ENCODE measurements at regions not wholly inside any gene's neighbourhood (a gene's known extent, or its start where the extent isn't known, plus 50 kb on each side); places are given as distances from the start of the nearest gene placed in this dataset.

DNA sequence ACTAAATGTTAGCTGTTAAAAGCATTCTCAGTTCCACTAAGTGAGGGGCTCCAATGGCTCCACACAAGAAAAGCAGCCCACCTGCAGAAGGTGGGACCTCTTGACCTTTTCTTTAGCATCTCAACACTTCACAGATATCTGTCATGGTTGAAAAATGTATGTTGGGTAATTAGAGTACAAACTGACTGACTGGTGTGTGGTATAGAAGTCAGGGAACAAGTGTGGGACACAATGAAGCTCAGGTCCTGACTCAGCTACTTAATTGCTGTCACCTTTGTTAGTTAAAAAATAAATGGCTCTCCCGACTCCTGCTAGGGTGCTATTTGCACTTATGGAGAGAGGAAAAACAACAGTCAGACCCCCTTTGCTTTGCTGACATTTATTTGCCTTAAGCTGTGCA is 299.0 kb downstream of the TTC6 start:
- H3K9me3 ChIP-seq (ENCODE audit: control insufficient read depth, insufficient read depth, low read length) = no peaks in the 10 kb centered on the region
- peaks cover 3% of the 10 kb centered on the region for H3K27me3 ChIP-seq (ENCODE audit: control insufficient read depth, insufficient read depth, low read length)
- TF ChIP-seq CTCF (IDR thresholded peaks at IDR 0.05; ENCODE audit: low read depth, low read length) = no peak
- no peak overlapping the region for H3K4me3 ChIP-seq (ENCODE audit: low read depth, low read length)
- no peak overlapping the region for H3K27ac ChIP-seq (ENCODE audit: low read depth, low read length)
- ChIA-PET POLR2A (no interaction called here), CTCF (interaction anchor here (2.2 kb wide), 1 partner anchor 664 kb away, joined by 5 read pairs; no protein-coding TSS in a partner anchor)
- DNase-seq (ENCODE audit: low read depth, low spot score) = no peak

GRCh38 chr14:37899365-37899764 is 303.9 kb downstream of the TTC6 start:
- H3K27me3 ChIP-seq (ENCODE audit: control insufficient read depth, insufficient read depth, low read length) = peaks cover 5% of the 10 kb centered on the region
- TF ChIP-seq CTCF (IDR thresholded peaks at IDR 0.05; ENCODE audit: low read depth, low read length) = no peak
- H3K4me3 ChIP-seq (ENCODE audit: low read depth, low read length) = no peak overlapping the region
- no peak overlapping the region for H3K27ac ChIP-seq (ENCODE audit: low read depth, low read length)
- CTCF ChIA-PET = interaction anchor here (1.4 kb wide), 1 partner anchor 10 kb away, joined by 3 read pairs; no protein-coding TSS in a partner anchor
- DNase-seq (ENCODE audit: low read depth, low spot score) = no peak
- POLR2A ChIA-PET = no interaction called here
- H3K9me3 ChIP-seq (ENCODE audit: control insufficient read depth, insufficient read depth, low read length) = no peaks in the 10 kb centered on the region

- no peak for TF ChIP-seq CTCF (IDR thresholded peaks at IDR 0.05; ENCODE audit: low read depth, low read length)
- H3K27ac ChIP-seq (ENCODE audit: low read depth, low read length) = no peak overlapping the region
- no peak overlapping the region for H3K4me3 ChIP-seq (ENCODE audit: low read depth, low read length)
- POLR2A ChIA-PET = no interaction called here
- no peak for DNase-seq (ENCODE audit: low read depth, low spot score)
- H3K27me3 ChIP-seq (ENCODE audit: control insufficient read depth, insufficient read depth, low read length) = peaks cover 4% of the 10 kb centered on the region
- CTCF ChIA-PET = no interaction called here
- no peaks in the 10 kb centered on the region for H3K9me3 ChIP-seq (ENCODE audit: control insufficient read depth, insufficient read depth, low read length)
Measured at GRCh38 chr14:37900561-37900960, 305.1 kb downstream of the TTC6 start.

DNA sequence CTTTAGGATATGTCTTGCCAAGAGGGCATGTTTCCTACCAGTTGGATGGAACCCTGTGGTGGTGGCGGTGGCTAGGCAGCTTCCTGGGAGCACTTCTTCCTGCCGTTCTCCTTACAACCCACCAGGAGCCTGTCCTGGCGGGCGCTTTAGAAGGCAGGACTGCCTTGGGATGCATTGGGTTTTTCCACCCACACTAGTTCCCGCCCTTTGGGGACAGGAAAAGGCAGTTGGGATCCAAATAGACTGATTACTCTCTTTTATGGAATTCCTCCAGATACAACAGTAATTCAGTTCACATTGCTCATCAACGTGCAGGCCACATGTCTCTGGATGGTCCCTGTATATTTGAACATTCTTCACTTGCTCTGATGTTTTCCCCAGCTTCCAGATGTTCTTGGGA is 305.7 kb upstream of the SSTR1 start:
- no peaks in the 10 kb centered on the region for H3K9me3 ChIP-seq (ENCODE audit: control insufficient read depth, insufficient read depth, low read length)
- TF ChIP-seq CTCF (IDR thresholded peaks at IDR 0.05; ENCODE audit: low read depth, low read length) = no peak
- POLR2A ChIA-PET = no interaction called here
- CTCF ChIA-PET = interaction anchor here (1.1 to 8.1 kb wide), 13 partner anchors 10 to 1114 kb away, joined by 3 to 92 read pairs (median 7); no protein-coding TSS in a partner anchor
- no peak overlapping the region for H3K4me3 ChIP-seq (ENCODE audit: low read depth, low read length)
- DNase-seq (ENCODE audit: low read depth, low spot score) = no peak
- no peak overlapping the region for H3K27ac ChIP-seq (ENCODE audit: low read depth, low read length)
- peaks cover 2% of the 10 kb centered on the region for H3K27me3 ChIP-seq (ENCODE audit: control insufficient read depth, insufficient read depth, low read length)

DNA sequence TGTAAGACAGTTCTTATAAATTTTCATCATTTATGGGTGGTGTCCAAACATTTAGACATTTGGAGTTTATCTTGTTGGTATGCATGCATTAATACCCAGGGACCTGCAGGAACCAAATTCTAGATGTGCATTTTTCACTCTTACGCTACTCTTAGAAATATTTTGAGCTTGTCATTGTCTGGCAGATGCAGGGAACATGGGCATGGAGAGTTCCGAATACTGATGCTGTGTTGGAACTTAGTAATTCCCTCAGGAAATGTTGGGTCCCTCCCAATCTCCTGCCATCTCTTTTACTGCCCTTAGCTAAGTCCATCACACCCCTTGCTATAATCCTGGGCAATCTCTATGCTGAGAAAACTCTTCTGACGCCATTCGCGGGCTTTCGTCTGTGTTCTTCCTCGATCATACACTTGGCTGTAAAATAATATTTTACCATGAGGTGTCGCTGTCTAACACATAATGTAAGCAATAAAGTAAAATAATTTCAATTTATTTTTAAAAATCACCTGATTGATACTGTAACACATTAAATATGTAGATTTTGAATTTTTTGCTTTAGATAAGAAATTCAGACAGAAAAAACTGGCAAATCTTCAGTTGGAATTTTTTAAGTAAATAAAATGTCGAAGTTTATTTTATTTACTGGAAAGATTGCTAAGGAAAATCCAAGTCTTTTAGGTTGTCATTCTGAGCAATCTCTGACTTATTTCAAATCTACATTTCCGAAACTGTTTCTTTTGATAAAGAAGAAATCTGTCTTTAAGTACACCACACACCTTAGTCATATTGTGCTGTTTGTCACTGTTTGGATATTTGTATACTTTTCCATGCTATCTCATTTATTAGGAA is 304.1 kb upstream of the SSTR1 start:
- no peak overlapping the region for H3K27ac ChIP-seq (ENCODE audit: low read depth, low read length)
- H3K9me3 ChIP-seq (ENCODE audit: control insufficient read depth, insufficient read depth, low read length) = no peaks in the 10 kb centered on the region
- H3K4me3 ChIP-seq (ENCODE audit: low read depth, low read length) = no peak overlapping the region
- POLR2A ChIA-PET = no interaction called here
- DNase-seq (ENCODE audit: low read depth, low spot score) = peak; percentile 10
- TF ChIP-seq CTCF (IDR thresholded peaks at IDR 0.05; ENCODE audit: low read depth, low read length) = peak; percentile 56
- peaks cover 2% of the 10 kb centered on the region for H3K27me3 ChIP-seq (ENCODE audit: control insufficient read depth, insufficient read depth, low read length)
- CTCF ChIA-PET = interaction anchor here (0.6 to 8.1 kb wide), 35 partner anchors 9 to 1351 kb away, joined by 3 to 92 read pairs (median 4); partner anchors contain the start of gene SSTR1

All from AG04450 (cell line).